MM.1S (cell line): ENCODE measurements at regions not wholly inside any gene's neighbourhood (a gene's known extent, or its start where the extent isn't known, plus 50 kb on each side); places are given as distances from the start of the nearest gene placed in this dataset.

Experiments used
- DNase-seq: peaks from one replicate; pipeline ENCODE4 v3.0.0-alpha.2; 2015
- H2AFZ ChIP-seq: fragments of 300-600 bp; sonication (generic); 2 replicates; pipeline ENCODE4 v1.6.0; 2016; ENCODE audit warnings: antibody characterized with exemption, low read length
- H3F3A ChIP-seq: fragments of 300-600 bp; sonication (generic); 2 replicates; pipeline ENCODE4 v1.6.1; 2016; ENCODE audit warnings: mild to moderate bottlenecking, antibody characterized with exemption, low read length, moderate library complexity, mixed read lengths; ENCODE audit not compliant: insufficient read depth
- H3K27ac ChIP-seq: fragments of 300-600 bp; sonication (generic); 2 replicates; pipeline ENCODE4 v1.5.1; 2016; ENCODE audit warnings: mild to moderate bottlenecking, low read length
- H3K27me3 ChIP-seq: fragments of 300-600 bp; sonication (generic); replicated peaks from 2 replicates; pipeline ENCODE4 v1.6.0; 2016; ENCODE audit warnings: low read length; ENCODE audit not compliant: insufficient read depth
- H3K36me3 ChIP-seq: fragments of 300-600 bp; sonication (generic); replicated peaks from 2 replicates; pipeline ENCODE4 v1.6.1; 2016; ENCODE audit warnings: mild to moderate bottlenecking, low read length, mixed read lengths; ENCODE audit not compliant: insufficient read depth
- H3K4me1 ChIP-seq: fragments of 300-600 bp; sonication (generic); 2 replicates; pipeline ENCODE4 v1.6.1; 2016; ENCODE audit warnings: low read length, mixed read lengths
- H3K4me2 ChIP-seq: fragments of 300-600 bp; sonication (generic); 2 replicates; pipeline ENCODE4 v1.6.0; 2016; ENCODE audit warnings: low read depth, low read length
- H3K4me3 ChIP-seq: fragments of 300-600 bp; sonication (generic); 2 replicates; pipeline ENCODE4 v1.5.1; 2016; ENCODE audit warnings: low read length, mixed read lengths
- H3K79me2 ChIP-seq: fragments of 300-600 bp; sonication (generic); 2 replicates; pipeline ENCODE4 v1.6.1; 2016; ENCODE audit warnings: mixed run types, low read length, mixed read lengths
- H3K9ac ChIP-seq: fragments of 300-600 bp; sonication (generic); 2 replicates; pipeline ENCODE4 v1.6.1; 2016; ENCODE audit warnings: low read length, mixed read lengths
- H3K9me2 ChIP-seq: fragments of 300-600 bp; sonication (generic); replicated peaks from 2 replicates; pipeline ENCODE4 v1.6.1; 2016; ENCODE audit warnings: mild to moderate bottlenecking, low read length, mixed read lengths; ENCODE audit not compliant: insufficient read depth
- H3K9me3 ChIP-seq: fragments of 300-600 bp; sonication (generic); replicated peaks from 2 replicates; pipeline ENCODE4 v1.6.1; 2016; ENCODE audit warnings: mild to moderate bottlenecking, low read length, mixed read lengths; ENCODE audit not compliant: insufficient read depth
- H4K20me1 ChIP-seq: fragments of 300-600 bp; sonication (generic); 2 replicates; pipeline ENCODE4 v1.6.1; 2016; ENCODE audit warnings: mild to moderate bottlenecking, low read length, moderate library complexity, mixed read lengths; ENCODE audit not compliant: insufficient read depth
- EZH2 ChIP-seq: fragments of 300-600 bp; sonication (generic); optimal IDR thresholded peaks from 2 replicates; pipeline ENCODE3; 2017; ENCODE audit warnings: low read depth, mild to moderate bottlenecking, antibody characterized with exemption, low read length, mixed read lengths
- EZH2phosphoT487 ChIP-seq: fragments of 300-600 bp; sonication (generic); IDR thresholded peaks from 2 replicates; pipeline ENCODE4 v1.6.1; 2018; ENCODE audit warnings: antibody characterized with exemption, low read length
- TF ChIP-seq, protein P1 (sequence below): fragments of 300-600 bp; sonication (generic); IDR thresholded peaks from 2 replicates; pipeline ENCODE4 v1.5.1; 2016; ENCODE audit warnings: antibody characterized with exemption, low read length, mixed read lengths

DNA sequence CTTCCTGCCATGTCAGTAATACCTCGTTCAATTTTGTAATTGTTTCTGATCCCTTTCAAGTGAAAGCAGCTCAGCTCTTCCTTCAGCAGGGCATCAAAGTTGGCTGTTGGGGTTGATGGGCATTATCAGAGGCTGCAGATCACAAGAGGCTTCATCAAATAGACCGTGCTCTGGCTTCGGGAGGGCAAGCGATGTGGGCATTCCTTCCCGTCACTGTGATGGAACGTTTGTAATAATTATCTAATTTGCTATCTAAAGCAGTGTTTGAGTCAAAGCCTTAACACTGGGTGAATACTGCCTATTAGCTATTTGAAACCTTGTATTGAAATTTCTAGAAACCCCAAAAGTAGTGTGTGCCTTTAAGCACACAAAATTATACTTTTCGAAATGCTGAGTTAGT lies 170.1 kb downstream of the OTUD1 start:
- TF ChIP-seq, protein P1, sequence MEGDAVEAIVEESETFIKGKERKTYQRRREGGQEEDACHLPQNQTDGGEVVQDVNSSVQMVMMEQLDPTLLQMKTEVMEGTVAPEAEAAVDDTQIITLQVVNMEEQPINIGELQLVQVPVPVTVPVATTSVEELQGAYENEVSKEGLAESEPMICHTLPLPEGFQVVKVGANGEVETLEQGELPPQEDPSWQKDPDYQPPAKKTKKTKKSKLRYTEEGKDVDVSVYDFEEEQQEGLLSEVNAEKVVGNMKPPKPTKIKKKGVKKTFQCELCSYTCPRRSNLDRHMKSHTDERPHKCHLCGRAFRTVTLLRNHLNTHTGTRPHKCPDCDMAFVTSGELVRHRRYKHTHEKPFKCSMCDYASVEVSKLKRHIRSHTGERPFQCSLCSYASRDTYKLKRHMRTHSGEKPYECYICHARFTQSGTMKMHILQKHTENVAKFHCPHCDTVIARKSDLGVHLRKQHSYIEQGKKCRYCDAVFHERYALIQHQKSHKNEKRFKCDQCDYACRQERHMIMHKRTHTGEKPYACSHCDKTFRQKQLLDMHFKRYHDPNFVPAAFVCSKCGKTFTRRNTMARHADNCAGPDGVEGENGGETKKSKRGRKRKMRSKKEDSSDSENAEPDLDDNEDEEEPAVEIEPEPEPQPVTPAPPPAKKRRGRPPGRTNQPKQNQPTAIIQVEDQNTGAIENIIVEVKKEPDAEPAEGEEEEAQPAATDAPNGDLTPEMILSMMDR, result no peak
- TF ChIP-seq EZH2 (no peak), EZH2phosphoT487 (no peak)
- no peaks in the 10 kb centered on the region for H4K20me1 ChIP-seq
- H2AFZ ChIP-seq, result no peak overlapping the region
- no peak for DNase-seq
- H3K9ac ChIP-seq, result no peak overlapping the region
- H3K36me3 ChIP-seq, result no peaks in the 10 kb centered on the region
- no peaks in the 10 kb centered on the region; the same call in 1 of the 2 replicates for H3K9me3 ChIP-seq
- no peak overlapping the region for H3K27ac ChIP-seq
- no peaks in the 10 kb centered on the region for H3F3A ChIP-seq
- no peaks in the 10 kb centered on the region for H3K9me2 ChIP-seq
- H3K4me1 ChIP-seq, result no peaks in the 10 kb centered on the region
- no peaks in the 10 kb centered on the region for H3K79me2 ChIP-seq
- no peak overlapping the region for H3K4me2 ChIP-seq
- no peak overlapping the region for H3K4me3 ChIP-seq
- no peaks in the 10 kb centered on the region for H3K27me3 ChIP-seq

DNA sequence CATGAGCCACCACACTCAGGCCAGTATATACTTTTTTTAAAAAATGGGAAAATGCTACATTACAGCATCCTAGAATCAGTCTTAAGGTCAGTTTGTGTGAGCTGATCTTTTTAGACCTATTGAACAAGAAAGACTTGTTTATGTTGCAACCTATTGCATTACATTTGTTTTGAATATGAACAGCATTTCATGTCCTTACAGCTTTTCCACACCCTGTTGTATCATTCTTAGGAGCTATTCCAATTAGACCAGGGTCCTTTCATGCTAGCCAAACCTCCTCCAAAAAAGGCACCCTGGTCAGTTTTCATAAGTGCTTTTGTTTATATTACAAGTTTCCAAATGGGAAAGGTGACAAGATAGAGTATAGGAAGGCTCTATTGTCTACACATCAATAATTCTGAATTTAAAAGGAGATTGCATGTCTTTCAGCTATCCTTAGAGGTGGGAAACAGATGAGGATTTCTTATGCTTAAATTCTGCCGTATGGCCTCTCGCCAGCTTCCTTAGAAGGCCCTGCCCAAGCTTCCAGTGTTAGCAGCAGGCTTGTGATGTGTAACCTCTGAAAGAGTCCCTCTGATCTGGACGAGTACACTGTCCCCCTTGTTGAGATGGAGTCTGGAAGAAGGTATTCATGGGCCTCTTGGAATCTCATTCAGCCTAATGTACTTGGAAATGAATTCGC lies 171.9 kb downstream of the OTUD1 start:
- no peak overlapping the region for H2AFZ ChIP-seq
- TF ChIP-seq EZH2, result no peak

DNA sequence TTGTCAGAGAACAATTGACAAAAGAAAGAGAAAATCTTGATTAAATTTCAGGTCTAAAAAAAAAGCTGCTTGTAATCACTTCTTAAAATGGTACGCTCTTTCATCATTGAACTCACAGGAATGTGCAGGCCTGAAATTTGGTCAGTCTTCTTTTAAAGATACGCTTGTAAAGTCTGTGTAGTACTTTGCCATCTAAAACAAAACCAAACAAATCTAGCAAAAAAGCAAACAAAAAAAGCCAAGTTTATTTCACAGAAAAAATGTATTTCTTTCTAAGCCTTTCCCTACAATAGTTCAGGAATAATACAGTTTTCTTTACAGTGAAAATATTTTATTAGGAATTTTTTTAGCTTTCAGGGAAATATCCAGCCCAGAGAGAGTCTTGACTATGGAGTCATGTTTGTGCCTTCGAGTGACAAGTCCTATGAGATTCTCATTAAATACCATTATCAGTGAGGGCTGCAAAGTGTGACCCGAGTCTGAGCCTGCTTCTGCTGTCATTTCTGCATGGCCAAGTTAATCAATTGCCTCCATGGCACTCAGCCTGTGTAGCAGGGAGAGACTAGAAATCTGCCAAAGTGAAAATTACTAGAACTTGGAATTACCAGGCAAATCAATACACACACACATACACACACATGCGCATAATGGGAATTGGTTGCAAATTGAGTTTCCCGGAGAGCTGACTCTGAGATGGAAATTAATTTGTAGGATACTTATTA lies 172.6 kb downstream of the OTUD1 start:
- no peak overlapping the region for H3K4me2 ChIP-seq
- H3K79me2 ChIP-seq, result no peaks in the 10 kb centered on the region
- no peaks in the 10 kb centered on the region for H3K27me3 ChIP-seq
- no peak overlapping the region for H3K27ac ChIP-seq
- no peaks in the 10 kb centered on the region for H3F3A ChIP-seq
- H2AFZ ChIP-seq, result no peak overlapping the region
- H3K9me2 ChIP-seq, result no peaks in the 10 kb centered on the region
- no peak overlapping the region for H3K4me3 ChIP-seq
- no peaks in the 10 kb centered on the region; the same call in 1 of the 2 replicates for H3K9me3 ChIP-seq
- no peak for DNase-seq
- no peaks in the 10 kb centered on the region for H4K20me1 ChIP-seq
- no peaks in the 10 kb centered on the region for H3K4me1 ChIP-seq
- TF ChIP-seq EZH2phosphoT487 (no peak), EZH2 (no peak)
- TF ChIP-seq, protein P1, result no peak
- H3K9ac ChIP-seq, result no peak overlapping the region
- no peaks in the 10 kb centered on the region for H3K36me3 ChIP-seq

More for the DNA sequence above, 171.9 kb downstream of the OTUD1 start:
- Histone ChIP-seq H3K36me3 (no peaks in the 10 kb centered on the region), H3K4me3 (no peak overlapping the region), H3K27ac (no peak overlapping the region), H3K4me2 (no peak overlapping the region), H3K9me3 (no peaks in the 10 kb centered on the region; the same call in 1 of the 2 replicates), H3K9me2 (no peaks in the 10 kb centered on the region), H3F3A (no peaks in the 10 kb centered on the region), H4K20me1 (no peaks in the 10 kb centered on the region), H3K27me3 (no peaks in the 10 kb centered on the region), H3K4me1 (no peaks in the 10 kb centered on the region), H3K9ac (no peak overlapping the region), H3K79me2 (no peaks in the 10 kb centered on the region)
- no peak for DNase-seq
